ENCODE measurements at regions not wholly inside any gene's neighbourhood (a gene's known extent, or its start where the extent isn't known, plus 50 kb on each side); places are given as distances from the start of the nearest gene placed in this dataset.

- WGBS (ENCODE audit: insufficient coverage) = no CpG with 5 or more reads among the region's 1 CpG
- Mint-ChIP-seq H3K27me3 (ENCODE audit: low read depth in 3 of 3) (peaks cover 0 to 2% (median 0%) of the 10 kb centered on the region in 3 donors), H3K36me3 (no peaks in the 10 kb centered on the region), H3K4me3 (no peak overlapping the region), H3K9me3 (peaks cover 0 to 12% (median 4%) of the 10 kb centered on the region in 7 donors), H3K27ac (no peak overlapping the region), H3K4me1 (no peaks in the 10 kb centered on the region)
- H3K27me3 ChIP-seq (ENCODE audit: control insufficient read depth in 2 of 2, insufficient read depth in 2 of 2, low read length in 2 of 2) = no peaks in the 10 kb centered on the region
- H3K36me3 ChIP-seq (replicated peaks in 1 of 2; ENCODE audit: control insufficient read depth in 1 of 2, insufficient read depth in 2 of 2, low read length in 2 of 2) = no peaks in the 10 kb centered on the region
- peaks cover 6 to 10% of the 10 kb centered on the region in 2 donors for H3K9me3 ChIP-seq (replicated peaks in 1 of 2; ENCODE audit: control insufficient read depth in 1 of 2, insufficient read depth in 1 of 2, low read length in 2 of 2)
- H4K20me1 ChIP-seq (ENCODE audit: insufficient read depth, low read length) = no peaks in the 10 kb centered on the region
- no peak overlapping the region for H3K27ac ChIP-seq (ENCODE audit: low read depth in 1 of 2, low read length in 2 of 2)
- H3K79me2 ChIP-seq (ENCODE audit: insufficient read depth, low read length) = no peaks in the 10 kb centered on the region
- H3K4me3 ChIP-seq (replicated peaks in 1 of 3; ENCODE audit: low read depth in 2 of 3, low read length in 3 of 3) = no peak overlapping the region
- H3K4me1 ChIP-seq (ENCODE audit: control insufficient read depth in 1 of 2, insufficient read depth in 2 of 2, low read length in 2 of 2) = no peaks in the 10 kb centered on the region
- TF ChIP-seq CTCF (IDR thresholded peaks at IDR 0.05) = no peak
- H3K9ac ChIP-seq (ENCODE audit: insufficient read depth, low read length, poor library complexity, severe bottlenecking) = no peak overlapping the region
- DNase-seq = no peak
- no peak overlapping the region for H2AFZ ChIP-seq (ENCODE audit: insufficient read depth, low read depth, low read length, poor library complexity, severe bottlenecking)
- H3K4me2 ChIP-seq (replicated peaks; ENCODE audit: extremely low read depth, low read length, poor library complexity, severe bottlenecking) = no peak overlapping the region
- intact Hi-C loops (cut with micrococcal nuclease) = no loop called here
Observed at GRCh38 chr3:94548581-94549316, 485.9 kb downstream of the NSUN3 start.

GRCh38 chr3:94561094-94561493, 498.2 kb downstream of the NSUN3 start:
- no peak for DNase-seq
- intact Hi-C loops (cut with micrococcal nuclease) = no loop called here
- Mint-ChIP-seq H3K36me3 (no peaks in the 10 kb centered on the region), H3K9me3 (peaks cover 0 to 1% (median 0%) of the 10 kb centered on the region in 7 donors), H3K4me3 (no peak overlapping the region), H3K27me3 (ENCODE audit: low read depth in 3 of 3) (no peaks in the 10 kb centered on the region), H3K4me1 (no peaks in the 10 kb centered on the region), H3K27ac (no peak overlapping the region)
- Histone ChIP-seq H3K4me2 (replicated peaks; ENCODE audit: extremely low read depth, low read length, poor library complexity, severe bottlenecking) (no peak overlapping the region), H3K9me3 (replicated peaks in 1 of 2; ENCODE audit: control insufficient read depth in 1 of 2, insufficient read depth in 1 of 2, low read length in 2 of 2) (peaks cover 0 to 3% of the 10 kb centered on the region in 2 donors), H3K9ac (ENCODE audit: insufficient read depth, low read length, poor library complexity, severe bottlenecking) (no peak overlapping the region), H3K4me3 (replicated peaks in 1 of 3; ENCODE audit: low read depth in 2 of 3, low read length in 3 of 3) (no peak overlapping the region), H3K27ac (ENCODE audit: low read depth in 1 of 2, low read length in 2 of 2) (no peak overlapping the region), H4K20me1 (ENCODE audit: insufficient read depth, low read length) (no peaks in the 10 kb centered on the region), H3K27me3 (ENCODE audit: control insufficient read depth in 2 of 2, insufficient read depth in 2 of 2, low read length in 2 of 2) (no peaks in the 10 kb centered on the region), H3K79me2 (ENCODE audit: insufficient read depth, low read length) (no peaks in the 10 kb centered on the region), H3K4me1 (ENCODE audit: control insufficient read depth in 1 of 2, insufficient read depth in 2 of 2, low read length in 2 of 2) (no peaks in the 10 kb centered on the region), H3K36me3 (replicated peaks in 1 of 2; ENCODE audit: control insufficient read depth in 1 of 2, insufficient read depth in 2 of 2, low read length in 2 of 2) (no peaks in the 10 kb centered on the region), H2AFZ (ENCODE audit: insufficient read depth, low read depth, low read length, poor library complexity, severe bottlenecking) (no peak overlapping the region)
- TF ChIP-seq CTCF (IDR thresholded peaks at IDR 0.05) = no peak
- WGBS (ENCODE audit: insufficient coverage) = no CpG with 5 or more reads among the region's 3 CpGs

Measured in CD14-positive monocyte (primary cell).